ENCODE measurements at regions not wholly inside any gene's neighbourhood (a gene's known extent, or its start where the extent isn't known, plus 50 kb on each side); places are given as distances from the start of the nearest gene placed in this dataset.

GRCh38 chr6:92762443-92763273, 656.7 kb downstream of the EPHA7 start:
- no peak overlapping the region for H3K27ac ChIP-seq (ENCODE audit: low read depth, low read length)
- ChIA-PET POLR2A (no interaction called here), CTCF (no interaction called here)
- H3K9me3 ChIP-seq (ENCODE audit: control insufficient read depth, insufficient read depth, low read length) = no peaks in the 10 kb centered on the region
- DNase-seq (ENCODE audit: low read depth, low spot score) = no peak
- H3K4me3 ChIP-seq (ENCODE audit: low read depth, low read length) = no peak overlapping the region
- H3K27me3 ChIP-seq (ENCODE audit: control insufficient read depth, insufficient read depth, low read length) = no peaks in the 10 kb centered on the region
- no peak for TF ChIP-seq CTCF (IDR thresholded peaks at IDR 0.05; ENCODE audit: low read depth, low read length)

DNA sequence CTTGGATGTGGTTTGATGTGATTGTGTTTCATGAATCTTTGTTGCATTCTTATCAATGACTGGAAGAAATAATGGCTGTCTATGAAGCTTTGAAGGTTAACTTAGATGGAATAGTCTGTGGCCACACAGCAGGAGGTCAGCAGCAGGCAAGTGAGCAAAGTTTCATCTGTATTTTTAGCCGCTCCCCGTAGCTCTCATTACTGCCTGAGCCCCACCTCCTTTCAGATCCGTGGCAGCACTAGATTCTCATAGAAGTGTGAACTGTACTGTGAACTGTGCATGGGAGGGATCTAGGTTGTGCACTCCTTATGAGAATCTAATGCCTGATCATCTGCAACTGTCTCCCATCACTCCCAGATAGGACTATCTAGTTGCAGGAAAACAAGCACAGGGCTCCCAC, 660.2 kb downstream of the EPHA7 start:
- no peak for DNase-seq (ENCODE audit: low read depth, low spot score)
- POLR2A ChIA-PET = no interaction called here
- Histone ChIP-seq H3K4me3 (ENCODE audit: low read depth, low read length) (no peak overlapping the region), H3K27ac (ENCODE audit: low read depth, low read length) (no peak overlapping the region), H3K9me3 (ENCODE audit: control insufficient read depth, insufficient read depth, low read length) (peaks cover 2% of the 10 kb centered on the region; the same call in 1 of the 2 replicates), H3K27me3 (ENCODE audit: control insufficient read depth, insufficient read depth, low read length) (no peaks in the 10 kb centered on the region)
- no peak for TF ChIP-seq CTCF (IDR thresholded peaks at IDR 0.05; ENCODE audit: low read depth, low read length)
- CTCF ChIA-PET = no interaction called here

- ChIA-PET POLR2A (no interaction called here), CTCF (interaction anchor here (0.9 kb wide), 1 partner anchor 53 kb away, joined by 3 read pairs; no protein-coding TSS in a partner anchor)
- Histone ChIP-seq H3K4me3 (ENCODE audit: low read depth, low read length) (no peak overlapping the region), H3K27ac (ENCODE audit: low read depth, low read length) (no peak overlapping the region), H3K27me3 (ENCODE audit: control insufficient read depth, insufficient read depth, low read length) (no peaks in the 10 kb centered on the region), H3K9me3 (ENCODE audit: control insufficient read depth, insufficient read depth, low read length) (peaks cover 4% of the 10 kb centered on the region; the same call in 1 of the 2 replicates)
- no peak for DNase-seq (ENCODE audit: low read depth, low spot score)
- no peak for TF ChIP-seq CTCF (IDR thresholded peaks at IDR 0.05; ENCODE audit: low read depth, low read length)
These were observed 661.4 kb downstream of the EPHA7 start for GRCh38 chr6:92757925-92758324.

GRCh38 chr6:92756912-92757311, 662.4 kb downstream of the EPHA7 start:
- POLR2A ChIA-PET = no interaction called here
- no peak overlapping the region for H3K27ac ChIP-seq (ENCODE audit: low read depth, low read length)
- no peak for TF ChIP-seq CTCF (IDR thresholded peaks at IDR 0.05; ENCODE audit: low read depth, low read length)

DNA sequence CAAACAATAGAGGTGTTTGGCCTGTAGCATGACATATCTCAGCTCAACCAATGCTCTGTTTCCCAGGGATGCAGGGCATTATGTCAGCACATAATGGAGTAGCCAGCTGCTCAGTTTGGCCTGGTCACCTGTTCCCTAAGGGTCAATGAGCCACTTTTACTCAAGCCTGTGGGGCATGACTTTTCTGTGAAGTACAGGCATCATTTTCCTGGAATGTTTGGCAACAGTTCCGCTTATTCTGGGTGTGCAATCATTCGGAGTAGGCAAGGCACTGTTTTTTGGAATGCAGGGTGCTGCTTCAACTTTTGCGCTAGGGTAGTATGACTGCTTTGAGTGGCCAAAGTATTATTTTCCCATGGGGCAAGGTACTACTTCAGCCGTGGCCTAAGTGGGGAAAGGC, 665.4 kb downstream of the EPHA7 start:
- Histone ChIP-seq H3K9me3 (ENCODE audit: control insufficient read depth, insufficient read depth, low read length) (peaks cover 4% of the 10 kb centered on the region; the same call in 1 of the 2 replicates), H3K4me3 (ENCODE audit: low read depth, low read length) (no peak overlapping the region), H3K27ac (ENCODE audit: low read depth, low read length) (no peak overlapping the region), H3K27me3 (ENCODE audit: control insufficient read depth, insufficient read depth, low read length) (no peaks in the 10 kb centered on the region)
- no peak for TF ChIP-seq CTCF (IDR thresholded peaks at IDR 0.05; ENCODE audit: low read depth, low read length)
- ChIA-PET CTCF (no interaction called here), POLR2A (no interaction called here)
- DNase-seq (ENCODE audit: low read depth, low spot score) = no peak

More at GRCh38 chr6:92756912-92757311, 662.4 kb downstream of the EPHA7 start:
- DNase-seq (ENCODE audit: low read depth, low spot score) = no peak
- no peak overlapping the region for H3K4me3 ChIP-seq (ENCODE audit: low read depth, low read length)
- H3K27me3 ChIP-seq (ENCODE audit: control insufficient read depth, insufficient read depth, low read length) = no peaks in the 10 kb centered on the region
- peaks cover 4% of the 10 kb centered on the region; the same call in 1 of the 2 replicates for H3K9me3 ChIP-seq (ENCODE audit: control insufficient read depth, insufficient read depth, low read length)
- CTCF ChIA-PET = interaction anchor here (0.6 to 0.9 kb wide), 2 partner anchors 23 to 54 kb away, joined by 3 read pairs; no protein-coding TSS in a partner anchor

All from AG04450 (cell line).